ENCODE measurements at regions not wholly inside any gene's neighbourhood (a gene's known extent, or its start where the extent isn't known, plus 50 kb on each side); places are given as distances from the start of the nearest gene placed in this dataset.

DNA sequence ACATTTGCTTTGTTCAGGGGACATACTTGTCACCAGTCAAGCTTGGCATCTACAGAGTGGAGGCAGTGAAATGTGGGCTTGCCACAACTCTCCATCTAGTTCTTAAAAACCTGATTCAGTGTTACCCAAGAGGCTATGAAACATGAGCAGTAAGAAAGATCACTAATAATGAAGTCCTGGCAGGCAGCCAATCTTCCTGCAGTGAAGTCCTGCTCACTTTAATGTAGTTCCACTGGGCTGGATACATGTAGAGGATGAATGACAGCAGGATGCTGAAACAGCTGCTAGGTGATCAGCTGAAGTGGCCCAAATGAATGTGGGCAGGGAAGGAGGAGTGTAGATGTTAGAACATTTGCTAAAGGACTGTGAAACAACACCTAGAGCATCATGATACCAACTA lies 1213.1 kb downstream of the OLFM4 start:
- no peaks in the 10 kb centered on the region for H4K20me1 ChIP-seq (replicated peaks in 1 of 2; ENCODE audit: control insufficient read depth in 1 of 2, insufficient read depth in 2 of 2, low read length in 2 of 2)
- no peaks in the 10 kb centered on the region for H3K79me1 ChIP-seq (ENCODE audit: low read depth, low read length)
- no peak overlapping the region for H3K4ac ChIP-seq (replicated peaks; ENCODE audit: insufficient read length, low read depth, low read length)
- no peak overlapping the region for H2BK20ac ChIP-seq (ENCODE audit: low read length)
- H2BK5ac ChIP-seq (ENCODE audit: low read depth, low read length), result no peak overlapping the region
- no peak overlapping the region for H2BK15ac ChIP-seq (ENCODE audit: low read length)
- CTCF ChIA-PET (ENCODE audit: partially characterized antibody), result no interaction called here
- POLR2A ChIA-PET (ENCODE audit: partially characterized antibody), result no interaction called here
- H4K91ac ChIP-seq (replicated peaks; ENCODE audit: insufficient read length, low read length), result no peak overlapping the region
- no peak overlapping the region for H2AK5ac ChIP-seq (ENCODE audit: low read depth, low read length)
- no peaks in the 10 kb centered on the region for H3K79me2 ChIP-seq (ENCODE audit: control insufficient read depth in 1 of 2, insufficient read depth in 2 of 2, low read length in 2 of 2)
- no peaks in the 10 kb centered on the region for H3K23me2 ChIP-seq (ENCODE audit: low read depth, low read length)
- no peak overlapping the region for H3K14ac ChIP-seq (ENCODE audit: insufficient read length)
- no peaks in the 10 kb centered on the region for H3K27me3 ChIP-seq (replicated peaks in 1 of 4; ENCODE audit: control insufficient read depth in 3 of 4, extremely low read depth in 1 of 4, insufficient read depth in 3 of 4, low read length in 3 of 4)
- H3K56ac ChIP-seq (replicated peaks; ENCODE audit: insufficient read length, low read depth, low read length), result no peak overlapping the region
- H3K9ac ChIP-seq (replicated peaks in 1 of 4; ENCODE audit: extremely low read depth in 1 of 4, low read depth in 3 of 4, low read length in 3 of 4), result no peak overlapping the region
- no peak overlapping the region for H4K8ac ChIP-seq (ENCODE audit: extremely low read depth, insufficient read depth, low read length)
- H3K4me1 ChIP-seq (replicated peaks in 1 of 4; ENCODE audit: control insufficient read depth in 3 of 4, insufficient read depth in 4 of 4, low read length in 3 of 4), result no peaks in the 10 kb centered on the region; a peak in 1 of 7 replicates
- no peaks in the 10 kb centered on the region for H3K9me3 ChIP-seq (ENCODE audit: insufficient read depth in 2 of 2, low read depth in 1 of 2, low read length in 1 of 2)
- no peaks in the 10 kb centered on the region; a peak in 1 of 8 replicates for H3K36me3 ChIP-seq (ENCODE audit: control insufficient read depth in 2 of 4, insufficient read depth in 4 of 4, low read length in 3 of 4)
- H2BK120ac ChIP-seq (replicated peaks; ENCODE audit: low read depth, low read length), result no peak overlapping the region
- no peak overlapping the region for H2BK12ac ChIP-seq (ENCODE audit: low read depth, low read length)
- no peak overlapping the region for H3K27ac ChIP-seq (ENCODE audit: low read depth, low read length)
- H3K18ac ChIP-seq (ENCODE audit: extremely low read depth, low read length), result no peak overlapping the region
- H2AFZ ChIP-seq (ENCODE audit: low read length), result 0 out of 2 replicates have a peak overlapping the region, but pooled peaks have one; percentile 42
- H4K5ac ChIP-seq (ENCODE audit: insufficient read length, low read depth, low read length), result no peak overlapping the region
- no peak overlapping the region for H3K4me3 ChIP-seq (ENCODE audit: extremely low read depth in 1 of 4, insufficient read depth in 2 of 4, low read depth in 3 of 4, low read length in 4 of 4)
- no peak for FAIRE-seq
- no peak for DNase-seq (ENCODE audit: low read depth in 1 of 2, low spot score in 2 of 2)
- H3K4me2 ChIP-seq (ENCODE audit: insufficient read depth in 1 of 2, low read depth in 2 of 2, low read length in 2 of 2), result no peak overlapping the region
- no peak overlapping the region for H3K23ac ChIP-seq (ENCODE audit: insufficient read length)
- TF ChIP-seq BCL11A (IDR thresholded peaks at IDR 0.05; ENCODE audit: low read depth in 2 of 2, low read length in 2 of 2) (no peak), BRCA1 (IDR thresholded peaks at IDR 0.05; ENCODE audit: low read depth, low read length) (no peak), SP1 (IDR thresholded peaks at IDR 0.05; ENCODE audit: low read depth, low read length) (no peak), KDM1A (IDR thresholded peaks at IDR 0.05; ENCODE audit: borderline replicate concordance, low read length) (no peak), NRF1 (IDR thresholded peaks at IDR 0.05; ENCODE audit: low read depth, low read length) (no peak), RFX5 (IDR thresholded peaks at IDR 0.05; ENCODE audit: borderline replicate concordance, low read depth, low read length) (no peak), EP300 (IDR thresholded peaks at IDR 0.05; ENCODE audit: borderline replicate concordance in 1 of 2, low read depth in 2 of 2, low read length in 2 of 2) (no peak)

All from H1 (cell line).